ENCODE measurements at regions not wholly inside any gene's neighbourhood (a gene's known extent, or its start where the extent isn't known, plus 50 kb on each side); places are given as distances from the start of the nearest gene placed in this dataset.

DNA sequence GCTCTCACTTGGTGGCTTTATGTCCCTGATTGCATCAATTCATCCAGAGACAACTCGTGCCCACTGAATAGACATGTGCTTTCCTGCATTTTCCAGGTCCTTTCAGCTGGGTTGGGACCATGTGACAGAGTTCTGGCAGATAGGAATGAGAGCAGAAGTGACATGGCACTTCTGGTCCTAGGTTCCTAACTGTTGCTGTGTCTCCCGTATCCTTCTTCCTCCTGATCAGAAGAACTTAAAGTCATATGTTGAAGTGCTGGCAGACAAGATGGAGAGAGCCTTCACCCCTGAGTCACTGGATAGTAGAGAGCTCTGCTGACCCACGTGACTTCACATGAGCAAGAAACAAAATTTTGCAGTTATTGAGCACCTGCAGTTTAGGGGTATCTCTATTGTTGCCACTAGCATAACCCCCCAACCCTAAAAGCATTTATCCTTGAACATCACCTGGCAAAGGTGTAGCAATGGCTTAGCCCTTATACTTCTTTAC, 80.0 kb downstream of the NREP start:
- no peak for DNase-seq (ENCODE audit: low read depth in 2 of 2)

DNA sequence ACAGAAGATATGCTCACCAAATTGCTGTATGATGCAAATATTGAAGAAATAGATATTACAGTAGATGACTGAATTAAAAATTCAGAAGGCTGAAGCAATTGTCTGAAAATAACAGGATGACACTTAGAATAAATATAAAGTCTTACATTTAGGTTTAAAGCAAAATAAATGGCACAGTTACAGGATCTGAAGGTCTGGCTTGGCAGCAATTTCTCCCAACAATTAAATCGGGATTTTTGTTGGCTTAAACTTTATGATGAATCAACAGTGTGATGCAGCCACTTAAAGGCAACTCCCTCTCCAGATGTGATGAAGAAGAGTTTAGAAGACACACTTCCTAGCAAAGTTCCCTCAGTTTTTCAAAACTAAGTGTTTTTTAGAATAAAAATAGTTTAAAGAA, 80.5 kb downstream of the NREP start:
- no peak for DNase-seq (ENCODE audit: low read depth in 2 of 2)

DNA sequence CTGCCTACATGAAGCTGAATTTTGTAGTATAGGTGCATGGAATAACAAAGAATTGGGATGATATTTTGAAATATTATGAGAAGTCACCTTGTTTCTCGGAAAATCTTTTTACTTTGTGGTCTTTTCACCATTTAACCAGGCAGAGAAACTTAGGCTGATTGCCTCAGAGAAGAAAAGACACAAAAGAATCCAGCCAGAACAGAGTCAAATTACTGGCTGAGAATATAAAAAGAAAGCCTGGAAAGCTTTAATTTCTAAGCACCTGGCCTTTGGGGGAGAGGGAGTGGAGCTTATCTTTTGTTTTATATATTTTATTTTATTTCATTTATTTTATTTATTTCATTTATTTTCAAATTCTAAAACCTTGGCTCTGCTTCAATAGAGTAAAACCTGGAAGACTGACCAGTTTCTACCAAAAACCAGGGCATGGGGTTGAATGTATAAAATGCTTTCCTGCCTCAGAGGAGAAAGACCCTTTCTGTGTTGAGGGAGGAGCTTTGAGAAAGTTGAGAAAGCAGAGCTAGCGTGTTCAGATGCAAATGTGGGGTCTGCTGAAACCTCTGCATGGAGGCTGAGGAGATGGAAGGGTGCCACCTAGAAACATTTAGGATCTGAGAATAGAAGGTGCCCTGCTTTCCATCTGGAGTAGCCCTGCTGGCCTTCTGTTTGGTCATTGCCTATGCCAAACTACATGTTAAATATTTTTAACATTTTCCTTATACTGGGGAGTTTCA, 81.6 kb downstream of the NREP start:
- no peak for DNase-seq (ENCODE audit: low read depth in 2 of 2)

DNA sequence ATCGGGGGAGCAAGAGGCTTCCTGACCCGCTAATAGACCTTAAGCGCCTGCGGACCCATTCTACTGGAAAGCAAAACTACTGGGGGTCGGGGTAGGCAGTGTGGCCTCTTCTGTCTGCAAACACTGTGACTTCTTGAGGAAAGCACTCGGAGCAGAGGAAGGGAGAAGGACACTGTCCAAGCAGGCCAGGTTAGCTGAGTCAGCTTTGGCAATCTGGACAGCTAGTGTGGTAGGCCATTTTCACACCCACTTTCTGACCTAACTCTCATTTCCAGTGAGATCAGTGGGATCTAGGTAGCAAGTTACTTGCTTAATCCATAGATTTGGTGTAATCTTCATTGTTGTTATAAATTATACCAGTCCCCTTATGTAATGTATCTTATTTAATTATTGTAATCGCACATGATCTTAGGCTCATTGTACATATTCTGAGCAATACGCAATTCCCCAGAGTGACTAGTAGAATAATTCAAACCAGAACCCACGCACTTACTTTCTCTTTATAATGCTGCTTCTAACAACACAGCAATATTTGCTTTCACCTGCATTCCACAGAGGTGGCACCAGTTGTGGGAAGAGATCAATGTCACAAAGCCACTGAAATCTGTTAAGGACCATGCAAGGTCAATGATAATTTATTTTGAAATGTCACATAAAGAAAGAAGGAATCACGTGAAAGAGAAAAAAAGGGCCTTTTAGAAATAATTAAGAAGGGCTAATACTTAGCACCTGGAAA, 82.9 kb downstream of the NREP start:
- no peak for DNase-seq (ENCODE audit: low read depth in 2 of 2)

DNA sequence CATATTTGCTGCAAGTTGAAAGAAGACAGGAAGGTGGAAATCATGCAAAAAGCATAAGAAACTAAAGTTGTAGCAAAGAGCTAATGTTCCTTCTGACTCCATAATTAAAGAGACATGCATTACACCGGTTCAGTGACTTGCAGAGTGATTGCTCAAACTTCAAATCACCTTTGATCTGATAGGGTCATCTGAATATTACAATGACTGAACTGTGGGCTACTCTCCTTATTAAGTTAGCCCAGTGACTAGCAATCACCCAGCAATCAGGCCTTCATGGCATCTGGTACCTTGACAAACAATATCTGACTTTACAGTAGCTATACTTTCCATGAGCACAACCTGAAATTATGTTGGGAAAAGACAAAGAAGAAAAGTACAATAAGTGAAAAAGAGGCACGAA, 84.9 kb downstream of the NREP start:
- DNase-seq (ENCODE audit: low read depth in 2 of 2) = no peak

DNA sequence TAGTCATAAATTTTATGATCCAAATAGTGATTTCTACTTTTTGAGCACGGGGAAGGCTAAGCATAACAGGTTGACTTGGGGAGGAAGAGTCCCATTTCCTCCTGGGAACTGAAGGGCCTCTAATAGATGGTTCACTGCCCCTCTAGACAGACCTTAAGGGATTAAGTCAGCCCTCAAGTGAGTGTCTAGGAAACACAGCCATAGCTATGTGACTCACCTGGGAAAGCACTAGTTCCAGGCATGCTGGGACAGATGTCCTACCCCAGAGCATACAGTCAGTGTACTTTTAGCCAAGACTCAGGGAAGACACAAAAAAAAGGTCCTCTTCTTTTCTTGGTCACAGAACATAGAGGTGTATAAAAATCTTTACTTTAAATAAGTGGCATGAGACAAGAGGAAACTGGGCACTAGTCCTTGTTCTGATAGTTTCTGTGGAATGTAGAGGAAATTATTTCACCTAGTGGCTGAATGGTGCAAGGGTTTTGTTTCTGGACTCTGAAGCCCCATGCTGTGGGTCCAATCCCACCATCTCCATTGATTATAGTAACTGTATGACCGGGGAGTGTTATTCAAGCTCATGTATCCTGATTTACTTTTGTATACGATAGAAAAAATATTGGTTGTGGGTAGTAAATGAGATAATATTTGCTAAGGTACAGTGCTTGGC, 86.0 kb downstream of the NREP start:
- DNase-seq (ENCODE audit: low read depth in 2 of 2) = no peak

DNA sequence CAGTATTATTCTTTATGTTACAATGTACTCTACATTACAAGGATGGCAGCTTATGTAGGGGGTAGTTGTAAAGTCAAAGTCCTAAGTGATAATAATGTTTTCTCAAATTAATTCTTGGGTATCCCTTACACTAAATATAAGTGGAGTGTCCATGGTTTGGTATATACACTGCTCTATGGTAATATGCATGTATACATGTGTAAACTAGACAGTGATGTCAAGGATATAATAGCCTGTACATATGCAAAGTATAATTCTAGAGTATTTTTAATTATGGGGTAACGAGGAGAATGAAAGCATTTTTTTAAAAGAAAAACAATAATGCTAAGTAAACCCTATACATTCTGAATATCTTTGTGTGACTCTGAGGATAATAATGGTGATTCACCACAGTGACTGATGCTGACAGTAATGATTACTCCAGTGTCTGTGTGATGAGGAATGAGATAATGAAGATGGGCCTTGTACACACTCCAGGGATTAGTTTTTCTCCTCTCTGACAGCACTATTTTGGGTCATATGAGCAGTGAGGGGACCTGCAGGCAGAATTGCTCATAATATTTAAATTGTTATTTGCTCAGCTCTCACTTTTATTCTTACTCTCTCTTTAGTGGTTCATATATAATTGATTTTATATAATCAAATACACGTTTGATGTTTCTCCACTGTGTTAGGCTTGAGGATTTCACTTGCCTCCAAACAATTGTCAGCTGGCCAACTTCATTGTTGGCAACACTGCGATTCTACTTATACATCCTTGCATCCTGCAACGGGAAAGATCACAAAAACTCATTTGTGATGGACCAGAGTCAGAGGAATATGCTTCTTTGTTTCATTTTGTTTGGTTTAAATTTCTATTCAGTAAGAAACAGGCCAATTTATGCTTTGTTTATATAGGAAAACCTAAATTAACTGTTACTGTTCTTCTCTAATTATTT, 88.2 kb downstream of the NREP start:
- no peak for DNase-seq (ENCODE audit: low read depth in 2 of 2)

DNA sequence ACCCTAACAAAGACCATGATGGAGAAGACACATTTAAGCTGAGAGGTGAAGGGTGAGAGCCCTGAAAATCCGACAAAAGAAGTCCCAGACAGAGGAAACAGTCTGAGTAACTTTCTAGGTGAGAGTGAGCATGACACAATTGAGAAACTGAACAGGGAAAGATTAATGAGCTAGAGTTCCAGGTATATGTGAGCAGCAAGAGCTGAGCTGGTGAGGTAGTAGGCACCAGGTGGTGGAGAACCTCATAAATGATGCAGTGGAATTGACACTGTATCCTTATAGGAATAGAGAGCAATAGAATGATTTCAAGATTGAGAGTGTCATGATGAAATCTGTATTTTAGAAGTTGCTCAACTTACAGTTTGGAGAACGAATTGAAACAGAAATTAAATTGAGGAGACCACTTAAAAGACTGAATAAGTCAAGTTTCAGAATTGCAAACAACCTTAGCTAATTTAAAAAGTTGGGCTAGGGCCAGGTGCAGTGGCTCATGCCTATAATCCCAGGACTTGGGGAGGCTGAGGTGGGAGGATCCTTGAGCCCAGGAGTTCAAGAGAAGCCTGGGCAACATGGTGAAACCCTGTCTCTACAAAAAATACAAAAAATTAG, 89.8 kb downstream of the NREP start:
- no peak for DNase-seq (ENCODE audit: low read depth in 2 of 2)

DNA sequence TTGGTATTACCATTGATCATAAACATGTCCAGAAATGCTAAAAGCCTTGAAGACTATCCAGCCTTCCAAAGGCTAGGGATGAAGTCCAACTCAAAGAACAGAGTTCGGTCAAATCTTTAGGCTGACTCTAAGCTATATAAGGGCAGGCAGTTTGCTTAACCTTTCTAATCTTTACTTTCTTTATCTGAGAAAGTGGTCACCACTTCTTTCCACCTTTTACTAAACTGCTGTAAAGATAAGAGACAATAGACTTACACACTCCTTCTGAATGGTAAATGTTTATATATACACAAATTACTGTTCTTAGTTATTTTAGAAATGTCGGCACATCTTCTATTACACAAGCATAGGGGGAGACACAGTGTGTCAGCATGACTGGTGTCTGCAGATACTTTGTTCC, 100.4 kb downstream of the NREP start:
- no peak for DNase-seq (ENCODE audit: low read depth in 2 of 2)

DNA sequence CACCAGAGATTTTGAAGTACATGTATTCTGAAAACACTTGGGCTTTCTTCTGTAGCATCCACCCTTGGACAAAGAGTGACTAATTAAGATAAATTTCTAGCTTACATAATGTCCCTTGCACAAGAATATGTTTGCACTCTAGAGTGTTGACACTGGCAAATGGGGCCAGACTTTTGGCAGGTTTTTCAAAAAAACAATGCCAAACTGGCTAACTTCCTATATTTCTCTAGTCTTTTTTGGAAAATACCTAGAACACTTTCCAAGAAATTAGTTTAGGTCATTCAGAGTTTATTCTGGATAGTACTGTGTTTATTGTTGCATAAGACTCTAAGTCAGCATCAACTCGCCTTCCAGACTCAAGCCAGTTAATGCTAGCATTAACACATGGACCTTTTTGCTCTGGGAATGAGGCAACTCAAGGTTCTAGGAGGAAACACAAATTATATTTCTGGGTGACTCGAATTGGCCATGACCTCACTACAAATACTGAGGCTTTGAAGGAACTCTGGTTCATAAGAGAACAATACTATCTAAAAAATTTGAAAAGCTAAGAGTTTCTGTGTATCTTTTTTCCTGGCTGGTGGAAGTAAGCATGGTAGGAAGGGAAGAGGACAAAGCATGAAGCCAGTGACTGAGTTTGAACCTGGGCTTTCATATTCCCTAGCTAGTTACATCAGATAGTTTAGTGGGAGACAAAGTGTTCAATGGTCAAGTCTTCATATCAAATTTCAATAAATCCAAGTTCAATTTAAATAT, 101.6 kb downstream of the NREP start:
- no peak for DNase-seq (ENCODE audit: low read depth in 2 of 2)

DNA sequence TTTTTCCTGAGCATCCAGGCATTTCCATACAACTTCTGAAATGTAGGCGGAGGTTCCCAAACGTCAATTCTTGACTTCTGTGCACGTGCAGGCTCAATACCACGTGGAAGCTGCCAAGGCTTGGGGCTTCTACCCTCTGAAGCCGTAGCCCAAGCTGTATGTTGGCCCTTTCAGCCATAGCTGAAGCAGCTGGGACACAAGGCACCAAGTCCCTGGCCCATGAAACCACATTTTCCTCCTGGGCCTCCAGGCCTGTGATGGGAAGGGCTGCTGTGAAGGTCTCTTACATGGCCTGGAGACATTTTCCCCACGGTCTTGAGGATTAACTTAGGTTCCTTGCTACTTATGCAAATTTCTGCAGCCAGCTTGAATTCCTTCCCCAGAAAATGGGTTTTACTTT, 103.6 kb downstream of the NREP start:
- DNase-seq (ENCODE audit: low read depth in 2 of 2) = no peak

DNA sequence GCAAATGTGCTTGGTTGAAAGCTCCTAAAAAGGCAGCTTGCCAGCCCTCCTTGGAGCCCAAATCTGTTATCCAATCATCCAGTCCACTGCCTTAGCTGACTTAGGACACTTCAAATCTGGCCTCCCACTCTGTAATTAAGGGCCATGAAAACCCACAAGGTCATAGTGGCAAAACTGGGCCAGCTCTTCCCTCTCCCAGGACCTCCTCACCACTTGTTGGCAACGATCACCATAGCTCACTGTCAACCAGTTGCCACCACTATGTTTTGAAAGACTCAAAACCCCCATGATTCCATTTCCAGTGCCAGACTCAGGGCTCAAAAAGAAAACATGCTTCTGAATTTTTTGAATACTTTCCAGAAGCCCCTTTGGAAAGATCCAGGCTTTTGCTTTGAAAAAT, 107.5 kb downstream of the NREP start:
- no peak for DNase-seq (ENCODE audit: low read depth in 2 of 2)

DNA sequence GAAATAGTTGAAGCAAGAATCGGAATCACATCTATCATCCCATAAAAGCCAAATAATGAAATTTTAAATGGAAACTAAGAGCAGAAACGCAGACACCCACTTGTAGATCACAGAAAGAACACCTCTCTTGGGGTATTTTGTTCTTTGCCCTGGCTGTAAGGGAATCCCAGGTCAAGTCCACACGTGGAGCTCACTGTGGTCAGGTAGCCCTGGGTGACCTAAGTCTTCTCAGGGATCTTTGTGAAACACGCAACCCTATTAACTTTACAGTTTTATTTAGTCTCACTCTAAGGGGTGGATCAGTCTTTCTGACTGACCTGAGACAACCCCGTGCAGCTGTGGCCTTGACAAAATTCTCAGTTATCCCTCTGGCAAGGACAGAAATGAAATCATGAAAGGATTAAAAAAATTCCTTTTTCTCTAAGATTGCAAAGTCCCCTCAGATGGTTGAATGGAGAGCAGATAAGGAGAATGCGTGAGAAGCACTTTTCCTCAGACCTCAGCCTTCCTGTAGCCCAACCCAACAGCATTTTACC, 111.6 kb downstream of the NREP start:
- no peak for DNase-seq (ENCODE audit: low read depth in 2 of 2)

DNA sequence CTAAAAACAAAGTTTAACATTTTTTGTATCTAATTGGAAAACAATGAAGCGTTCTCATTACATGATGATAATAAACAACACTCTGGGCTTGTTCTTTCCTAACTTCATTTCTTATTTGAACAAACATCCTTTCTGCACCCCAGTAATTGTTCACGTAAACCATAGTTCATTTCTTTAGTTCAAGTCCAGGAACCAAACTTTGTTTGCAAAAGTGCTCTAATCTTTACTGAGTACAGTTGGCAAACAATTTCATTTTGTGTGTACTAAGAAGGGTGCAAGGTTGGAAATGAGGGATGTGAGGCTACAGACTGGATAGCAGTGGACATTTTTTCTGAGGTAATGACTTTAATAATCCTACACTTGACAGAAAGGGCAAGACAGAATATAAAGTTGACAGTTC, 113.5 kb downstream of the NREP start:
- no peak for DNase-seq (ENCODE audit: low read depth in 2 of 2)

DNA sequence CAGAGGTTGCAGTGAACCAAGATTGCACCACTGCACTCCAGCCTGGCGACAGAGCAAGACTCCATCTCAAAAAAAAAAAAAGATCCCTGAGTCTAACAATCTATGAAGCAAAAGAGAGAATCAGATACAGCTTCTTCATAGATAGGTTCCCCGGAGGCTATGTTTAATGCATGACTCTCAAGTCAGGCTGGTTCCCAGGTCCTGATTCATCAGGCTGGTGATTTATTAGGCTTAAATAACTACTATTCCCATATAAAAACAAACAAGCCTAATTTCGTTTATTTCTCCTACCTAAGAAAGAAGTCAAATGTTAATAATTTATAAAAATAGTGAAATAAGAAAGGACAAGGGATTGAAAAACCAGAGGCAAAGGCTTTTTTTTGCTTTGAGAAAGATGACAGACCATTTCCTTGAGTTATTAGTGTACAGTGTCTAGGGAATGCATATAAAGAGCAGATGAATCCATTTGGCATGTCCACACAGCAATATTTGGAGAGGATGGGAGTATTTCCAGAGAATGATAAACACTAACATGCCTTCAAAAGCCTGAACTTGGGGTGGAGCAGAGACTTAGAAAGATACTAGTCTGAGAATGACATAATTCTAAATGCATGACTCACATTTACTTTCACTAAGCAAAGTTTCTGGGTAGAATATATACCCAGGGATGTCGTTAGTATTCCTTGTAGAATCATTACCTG, 115.3 kb downstream of the NREP start:
- DNase-seq (ENCODE audit: low read depth in 2 of 2) = no peak

DNA sequence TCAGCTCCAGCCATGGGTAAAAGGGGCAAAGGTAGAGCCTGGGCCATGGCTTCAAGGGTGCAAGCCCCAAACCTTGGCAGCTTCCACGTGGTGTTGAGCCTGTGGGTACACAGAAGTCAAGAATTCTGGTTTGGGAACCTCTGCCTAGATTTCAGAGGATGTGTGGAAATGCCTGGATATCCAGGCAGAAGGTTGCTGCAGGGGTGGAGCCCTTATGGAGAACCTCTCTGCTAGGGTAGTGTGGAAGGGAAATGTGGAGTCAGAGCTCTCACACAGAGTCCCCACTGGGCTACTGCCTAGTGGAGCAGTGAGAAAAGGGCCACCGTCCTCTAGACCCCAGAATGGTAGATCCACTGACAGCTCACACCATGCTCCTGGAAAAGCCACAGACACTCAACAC, 117.1 kb downstream of the NREP start:
- DNase-seq (ENCODE audit: low read depth in 2 of 2) = no peak

DNA sequence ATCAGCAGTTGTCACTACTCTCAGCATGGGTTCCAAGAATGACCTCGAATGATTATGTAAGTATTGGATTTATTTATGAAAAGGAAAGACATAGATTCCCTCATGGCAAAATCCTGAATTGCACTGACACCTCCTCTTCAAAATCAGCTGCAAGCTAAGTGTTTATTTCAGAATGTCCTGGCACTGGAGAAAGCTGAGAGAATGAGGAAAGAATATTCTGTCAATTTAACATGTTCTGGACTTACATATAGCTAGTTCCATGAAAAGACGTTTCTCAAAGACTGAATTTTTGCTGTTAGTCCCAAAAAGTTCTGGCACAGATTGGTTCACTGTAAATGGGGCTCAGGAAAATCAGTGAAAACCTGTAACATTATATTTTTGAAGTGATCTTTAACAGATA, 120.3 kb downstream of the NREP start:
- no peak for DNase-seq (ENCODE audit: low read depth in 2 of 2)

DNA sequence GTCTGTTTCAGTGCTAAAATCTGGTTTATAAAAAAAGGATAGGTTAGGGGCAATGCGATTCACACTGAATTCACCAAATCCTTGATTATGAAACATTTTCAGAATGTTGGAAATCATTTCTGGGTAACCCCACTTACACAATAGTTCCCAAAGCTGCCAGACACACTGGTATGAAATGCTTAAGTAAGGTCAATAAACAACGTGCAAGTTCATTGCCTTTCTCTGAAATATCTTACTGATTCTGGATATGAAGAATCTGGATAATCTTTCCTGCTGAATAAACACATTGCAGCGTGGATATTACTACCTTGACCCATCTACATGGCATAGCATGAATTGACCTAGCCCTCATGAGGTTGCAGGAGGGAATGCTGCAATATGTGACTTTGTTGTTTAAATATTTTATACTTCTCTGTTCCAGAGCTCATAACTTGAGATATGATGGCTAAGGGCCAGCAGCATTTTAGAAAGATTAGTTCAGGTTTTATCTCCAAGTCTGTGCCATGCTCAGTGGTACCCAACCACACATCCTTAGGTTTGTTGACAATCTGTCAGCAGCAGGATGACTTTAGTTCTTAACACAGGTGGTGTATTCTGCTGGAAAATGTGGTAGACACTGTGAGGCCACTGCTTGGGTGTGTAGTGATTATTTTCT, 121.0 kb downstream of the NREP start:
- DNase-seq (ENCODE audit: low read depth in 2 of 2) = no peak

All from stimulated activated CD4-positive, alpha-beta T cell treated with anti-CD3 and anti-CD28 coated beads, Interleukin-4, amount 100 ng/mL, for 48 hours (primary cell).